Nephron progenitor cell (in vitro differentiated cells): ENCODE measurements at regions not wholly inside any gene's neighbourhood (a gene's known extent, or its start where the extent isn't known, plus 50 kb on each side); places are given as distances from the start of the nearest gene placed in this dataset.

Experiments
- DNase-seq: peaks from one replicate; pipeline ENCODE4 v3.0.0; 2021
- H3K27ac Mint-ChIP-seq: 2 replicates; pipeline ENCODE4 v1.8.0; 2021; ENCODE audit warnings: mild to moderate bottlenecking, moderate library complexity, mixed read lengths
- H3K27me3 Mint-ChIP-seq: 2 replicates; pipeline ENCODE4 v1.8.0; 2021; ENCODE audit warnings: mild to moderate bottlenecking, low read depth, mixed read lengths; ENCODE audit not compliant: poor library complexity
- H3K36me3 Mint-ChIP-seq: 2 replicates; pipeline ENCODE4 v1.8.0; 2021; ENCODE audit warnings: low read depth, mixed read lengths
- H3K4me1 Mint-ChIP-seq: 2 replicates; pipeline ENCODE4 v1.8.0; 2021; ENCODE audit warnings: mixed read lengths
- H3K4me3 Mint-ChIP-seq: 2 replicates; pipeline ENCODE4 v1.8.0; 2021; ENCODE audit warnings: mild to moderate bottlenecking, moderate library complexity, mixed read lengths
- H3K9me3 Mint-ChIP-seq: 2 replicates; pipeline ENCODE4 v1.8.0; 2021; ENCODE audit warnings: mild to moderate bottlenecking, moderate library complexity, mixed read lengths
- TF ChIP-seq, protein P1 (sequence below): fragments of 200-600 bp; sonication (generic); IDR thresholded peaks from 2 replicates; pipeline ENCODE4 v1.5.0; 2021; ENCODE audit warnings: antibody characterized with exemption

DNA sequence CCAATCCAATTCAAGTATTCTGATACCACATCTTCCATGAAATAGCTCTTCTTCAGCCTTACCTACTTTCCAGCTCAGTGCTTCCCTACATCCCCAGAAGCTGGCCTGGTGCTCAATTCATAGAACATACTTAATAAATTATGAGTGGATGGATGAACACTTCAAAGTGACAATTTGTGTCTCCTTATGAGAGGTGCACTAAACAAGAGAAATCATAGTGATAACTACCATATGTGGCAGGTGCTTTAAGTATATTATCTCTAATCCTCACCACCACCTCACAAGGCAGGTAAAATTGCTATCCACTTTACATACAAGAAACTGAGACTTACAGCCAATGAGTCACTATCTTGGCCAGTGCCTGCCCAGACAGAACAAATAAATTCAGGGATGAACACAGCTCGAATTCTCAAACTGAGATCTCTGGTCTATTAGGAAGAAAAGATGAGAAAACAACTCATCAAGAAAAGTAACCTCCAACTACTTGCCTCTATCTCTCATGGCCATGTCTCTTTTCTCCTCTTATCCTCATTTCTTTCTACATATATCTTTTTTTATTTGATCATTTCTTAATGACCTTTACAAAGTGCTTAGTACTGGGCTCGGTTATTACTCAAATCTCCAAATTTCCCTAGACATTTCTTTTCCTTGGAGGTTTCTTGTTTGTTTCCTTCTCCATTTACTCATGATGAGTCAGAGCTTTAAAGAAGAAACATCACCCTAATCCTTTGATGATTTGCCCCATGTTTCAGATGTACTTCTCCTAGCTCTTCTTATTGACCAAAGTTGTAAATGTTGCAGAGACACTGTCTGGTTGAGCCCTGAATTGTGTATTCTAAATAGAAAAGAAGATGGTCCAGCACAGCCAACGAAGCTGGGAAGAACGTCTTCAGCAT, 161.5 kb downstream of the RPS29 start:
- no peak overlapping the region for H3K27ac Mint-ChIP-seq

DNA sequence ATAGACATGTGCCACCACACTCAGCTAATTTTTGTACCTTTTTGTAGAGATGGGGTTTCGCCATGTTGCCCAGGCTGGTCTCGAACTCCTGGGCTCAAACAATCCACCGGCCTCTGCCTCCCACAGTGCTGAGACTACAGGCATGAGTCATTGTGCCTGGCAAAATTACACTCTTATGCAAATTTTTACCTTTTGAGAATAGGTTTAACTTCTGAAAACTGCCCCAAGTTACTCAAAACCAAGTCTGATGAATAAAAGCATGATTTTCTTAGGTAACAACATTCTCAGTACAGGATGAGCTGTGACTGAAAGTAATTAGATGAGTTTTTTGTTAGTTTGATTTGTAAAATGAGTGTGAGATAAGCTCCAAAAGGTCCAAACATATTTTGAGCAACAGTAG, 166.0 kb downstream of the RPS29 start:
- H3K27ac Mint-ChIP-seq: no peak overlapping the region

More for the DNA sequence above, 161.5 kb downstream of the RPS29 start:
- TF ChIP-seq, protein P1, sequence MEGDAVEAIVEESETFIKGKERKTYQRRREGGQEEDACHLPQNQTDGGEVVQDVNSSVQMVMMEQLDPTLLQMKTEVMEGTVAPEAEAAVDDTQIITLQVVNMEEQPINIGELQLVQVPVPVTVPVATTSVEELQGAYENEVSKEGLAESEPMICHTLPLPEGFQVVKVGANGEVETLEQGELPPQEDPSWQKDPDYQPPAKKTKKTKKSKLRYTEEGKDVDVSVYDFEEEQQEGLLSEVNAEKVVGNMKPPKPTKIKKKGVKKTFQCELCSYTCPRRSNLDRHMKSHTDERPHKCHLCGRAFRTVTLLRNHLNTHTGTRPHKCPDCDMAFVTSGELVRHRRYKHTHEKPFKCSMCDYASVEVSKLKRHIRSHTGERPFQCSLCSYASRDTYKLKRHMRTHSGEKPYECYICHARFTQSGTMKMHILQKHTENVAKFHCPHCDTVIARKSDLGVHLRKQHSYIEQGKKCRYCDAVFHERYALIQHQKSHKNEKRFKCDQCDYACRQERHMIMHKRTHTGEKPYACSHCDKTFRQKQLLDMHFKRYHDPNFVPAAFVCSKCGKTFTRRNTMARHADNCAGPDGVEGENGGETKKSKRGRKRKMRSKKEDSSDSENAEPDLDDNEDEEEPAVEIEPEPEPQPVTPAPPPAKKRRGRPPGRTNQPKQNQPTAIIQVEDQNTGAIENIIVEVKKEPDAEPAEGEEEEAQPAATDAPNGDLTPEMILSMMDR: no peak
- Mint-ChIP-seq H3K27me3 (no peaks in the 10 kb centered on the region), H3K4me1 (no peaks in the 10 kb centered on the region), H3K4me3 (no peak overlapping the region), H3K36me3 (no peaks in the 10 kb centered on the region), H3K9me3 (no peaks in the 10 kb centered on the region)
- DNase-seq: no peak

DNA sequence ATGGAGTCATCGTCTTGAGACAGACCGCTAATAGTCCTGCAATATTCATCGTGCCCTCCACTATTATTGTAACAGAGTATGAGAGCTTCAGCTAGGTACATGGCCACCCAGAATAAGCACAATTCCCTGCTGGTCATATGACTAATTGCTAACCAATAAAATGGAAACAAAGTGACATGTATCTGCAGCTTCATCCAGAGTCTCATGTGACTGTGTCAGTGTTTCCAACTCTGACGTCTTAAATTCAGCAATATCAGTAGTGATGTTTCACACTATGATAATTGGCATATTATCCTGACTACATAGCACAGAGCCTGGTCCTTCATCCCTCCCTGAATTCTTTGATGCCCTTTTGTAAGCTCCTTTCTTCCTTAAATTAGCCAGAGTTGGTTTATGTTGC, 167.4 kb downstream of the RPS29 start:
- Mint-ChIP-seq H3K27me3 (peaks cover 3% of the 10 kb centered on the region), H3K9me3 (no peaks in the 10 kb centered on the region), H3K36me3 (no peaks in the 10 kb centered on the region), H3K27ac (no peak overlapping the region), H3K4me1 (no peaks in the 10 kb centered on the region), H3K4me3 (no peak overlapping the region)
- no peak for DNase-seq
- TF ChIP-seq, protein P1: no peak

More for the DNA sequence above, 166.0 kb downstream of the RPS29 start:
- H3K36me3 Mint-ChIP-seq: no peaks in the 10 kb centered on the region
- no peak for DNase-seq
- H3K27me3 Mint-ChIP-seq: peaks cover 3% of the 10 kb centered on the region
- no peaks in the 10 kb centered on the region for H3K4me1 Mint-ChIP-seq
- TF ChIP-seq, protein P1: no peak
- H3K4me3 Mint-ChIP-seq: no peak overlapping the region
- H3K9me3 Mint-ChIP-seq: no peaks in the 10 kb centered on the region

DNA sequence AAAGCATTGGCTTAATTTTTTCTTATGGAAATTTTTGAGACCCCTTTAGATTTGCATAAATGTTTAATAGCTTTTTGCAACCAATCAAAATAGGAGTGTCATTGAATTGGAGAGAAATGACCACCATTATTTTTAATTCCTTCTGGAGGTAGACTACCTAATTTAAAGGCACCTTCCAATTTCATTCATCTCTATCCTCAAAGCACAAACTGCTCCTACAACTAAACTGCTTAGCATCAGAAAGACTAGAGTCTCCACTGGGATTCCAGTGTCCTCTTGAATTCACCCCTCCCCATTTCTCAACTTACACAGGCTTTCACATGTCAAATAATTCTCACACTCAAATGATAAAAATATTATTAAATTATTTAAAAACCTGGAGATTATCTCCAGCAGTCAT, 168.4 kb downstream of the RPS29 start:
- TF ChIP-seq, protein P1: no peak
- H3K9me3 Mint-ChIP-seq: no peaks in the 10 kb centered on the region
- no peak overlapping the region for H3K27ac Mint-ChIP-seq
- no peak overlapping the region for H3K4me3 Mint-ChIP-seq
- DNase-seq: no peak
- peaks cover 3% of the 10 kb centered on the region for H3K27me3 Mint-ChIP-seq
- H3K4me1 Mint-ChIP-seq: no peaks in the 10 kb centered on the region
- H3K36me3 Mint-ChIP-seq: no peaks in the 10 kb centered on the region

DNA sequence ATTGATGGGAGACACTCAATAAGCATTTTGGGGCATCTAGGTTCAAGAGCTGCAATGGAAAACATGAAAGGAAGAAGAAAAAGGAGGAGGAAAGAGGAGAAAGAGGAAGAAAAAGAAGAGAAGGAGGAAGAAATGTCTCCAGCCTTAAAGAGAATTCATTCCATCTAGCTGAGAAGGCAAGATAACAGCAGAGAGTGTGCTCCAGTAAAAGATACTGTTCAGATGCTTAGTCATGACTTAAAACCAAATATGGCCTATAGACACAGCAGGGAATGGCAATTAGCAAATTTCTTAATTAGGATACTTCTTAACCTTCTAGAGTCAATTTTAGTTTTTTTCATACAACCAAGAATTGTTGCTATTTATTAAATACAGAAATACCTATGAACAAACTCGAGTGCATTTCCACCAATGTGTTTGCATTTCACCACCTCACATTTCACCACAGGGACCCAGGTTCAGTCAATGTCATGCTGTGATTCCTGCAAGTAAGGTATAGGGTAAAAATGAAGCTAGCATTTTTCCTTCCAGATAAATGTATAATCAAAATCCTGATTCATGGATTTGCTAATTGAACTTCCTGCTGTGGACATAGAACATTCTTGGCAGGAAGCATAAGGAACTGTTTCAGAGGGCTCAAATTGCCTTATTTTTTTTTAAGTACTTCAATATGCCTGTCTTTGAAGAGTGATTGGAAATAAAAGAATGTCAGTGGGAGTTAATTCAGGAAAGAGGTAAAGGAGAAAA, 177.8 kb downstream of the RPS29 start:
- Mint-ChIP-seq H3K4me1 (no peaks in the 10 kb centered on the region), H3K27ac (no peak overlapping the region), H3K4me3 (no peak overlapping the region), H3K36me3 (no peaks in the 10 kb centered on the region), H3K9me3 (no peaks in the 10 kb centered on the region), H3K27me3 (no peaks in the 10 kb centered on the region)
- TF ChIP-seq, protein P1: no peak
- DNase-seq: no peak
